Mucosa of gallbladder (tissue), 1 donor: ENCODE measurements at regions not wholly inside any gene's neighbourhood (a gene's known extent, or its start where the extent isn't known, plus 50 kb on each side); places are given as distances from the start of the nearest gene placed in this dataset.

Source experiments
- DNase-seq: peaks from one replicate; pipeline ENCODE4 v3.0.0-alpha.2; 2020; ENCODE audit warnings: low spot score
- donor health status: DM: no; HTN: no; CAD: no.

DNA sequence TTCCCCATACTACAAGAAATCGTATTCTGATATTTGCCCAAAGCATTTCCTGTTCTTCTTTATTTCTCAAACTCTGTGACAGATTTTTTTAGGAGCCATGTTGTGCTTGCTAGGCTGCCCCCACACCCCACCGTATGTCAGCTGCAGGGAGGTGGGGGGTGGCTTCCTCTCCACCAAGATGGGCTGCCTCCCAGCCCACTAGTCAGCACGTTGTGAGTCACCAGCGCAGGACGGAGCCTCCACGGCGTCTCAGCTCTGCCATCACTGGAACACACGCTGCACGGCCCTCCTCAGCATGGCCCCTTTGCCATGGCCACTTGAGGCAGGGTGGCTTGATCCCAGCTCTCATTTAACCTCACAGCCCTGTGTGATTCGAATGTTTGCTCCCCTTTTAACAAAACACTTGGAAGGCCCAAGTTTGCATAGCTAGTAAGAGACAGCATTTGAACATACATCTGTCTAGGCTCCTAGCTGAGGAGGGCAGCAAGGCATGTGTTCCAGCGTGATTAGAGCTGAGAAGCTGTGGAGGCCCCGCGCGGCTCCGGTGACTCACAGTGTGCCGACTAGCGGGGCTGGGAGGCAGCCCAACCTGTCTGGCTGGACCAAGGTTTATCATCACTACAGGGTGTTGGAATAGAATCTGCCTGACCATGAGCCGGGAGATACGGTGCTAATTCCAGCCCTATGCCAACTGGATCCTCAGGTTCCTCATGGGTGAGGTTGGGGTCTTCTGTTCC lies 180.7 kb upstream of the NCAM1 start:
- no peak for DNase-seq

DNA sequence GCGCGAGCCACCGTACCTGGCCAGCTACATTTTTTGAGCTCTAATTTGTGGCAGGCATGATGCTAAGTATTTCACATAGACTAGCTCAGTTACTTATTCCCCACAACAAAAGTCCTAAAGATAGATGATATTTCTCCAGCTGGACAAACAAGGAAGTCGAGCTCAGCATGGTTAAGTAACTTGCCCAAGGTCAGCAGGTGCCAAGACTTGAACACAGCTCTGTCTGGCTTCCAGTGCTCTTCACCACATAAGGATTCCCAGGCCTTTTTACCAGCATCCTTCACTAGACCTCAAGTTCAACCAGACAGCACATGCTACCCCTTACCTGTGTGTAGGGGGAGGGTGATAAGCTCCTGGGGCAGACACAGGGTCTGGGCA lies 177.3 kb upstream of the NCAM1 start:
- DNase-seq, result no peak

DNA sequence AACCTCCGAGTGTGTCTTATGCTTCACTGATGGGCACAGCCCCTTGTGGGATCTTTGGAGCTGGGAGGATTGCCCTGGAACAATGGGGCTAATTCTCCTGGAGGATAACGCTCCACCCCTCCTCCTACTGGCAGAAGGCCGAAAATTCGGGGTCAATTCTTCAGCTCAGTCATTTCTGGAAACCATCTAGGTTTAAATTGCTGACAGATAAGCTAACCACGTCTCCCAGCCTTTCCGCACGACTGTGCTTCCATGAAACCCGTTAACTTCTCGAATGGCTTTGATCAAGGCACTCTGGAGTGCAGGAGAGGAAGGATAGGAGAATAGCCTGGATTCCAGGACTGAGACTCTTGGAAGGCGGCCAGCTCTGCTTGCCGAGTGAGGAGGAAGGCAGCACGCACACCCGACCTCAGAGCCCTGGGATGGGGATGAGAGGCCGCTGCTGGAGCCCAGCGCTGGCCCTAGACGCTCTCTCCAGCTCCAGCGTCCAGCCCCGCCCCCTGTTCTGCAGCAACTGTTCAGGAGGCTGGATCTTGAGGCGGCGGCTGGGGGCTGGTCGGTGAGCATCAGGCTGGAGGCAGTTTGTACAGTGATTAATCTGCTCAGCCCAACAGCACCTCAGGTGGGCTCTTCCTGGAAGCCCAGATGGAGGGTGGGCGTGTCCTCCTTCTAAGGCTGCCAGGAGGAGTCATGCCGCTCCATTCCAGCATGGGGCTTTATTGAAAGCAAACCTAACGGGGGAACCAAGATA lies 176.7 kb upstream of the NCAM1 start:
- peak; percentile 22 for DNase-seq

DNA sequence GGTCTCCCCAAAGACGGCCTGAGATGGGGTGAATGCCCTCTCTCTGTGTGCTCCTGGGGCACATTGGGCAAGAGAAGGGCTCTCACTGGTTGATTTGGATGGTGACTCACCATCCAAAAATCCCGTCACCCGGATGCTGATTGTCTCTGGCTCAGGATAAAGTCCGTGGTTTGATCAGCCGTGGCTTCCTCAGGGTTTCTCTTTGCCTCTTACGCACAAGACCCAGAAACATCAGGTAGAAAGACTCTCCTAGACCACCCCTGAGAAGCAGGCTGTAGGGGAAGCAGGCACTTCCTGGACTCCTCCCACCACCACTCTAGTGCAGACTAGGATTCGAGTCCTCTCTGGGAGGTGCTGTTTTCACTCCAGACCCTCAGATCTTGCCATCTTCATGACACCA lies 176.1 kb upstream of the NCAM1 start:
- DNase-seq, result no peak

DNA sequence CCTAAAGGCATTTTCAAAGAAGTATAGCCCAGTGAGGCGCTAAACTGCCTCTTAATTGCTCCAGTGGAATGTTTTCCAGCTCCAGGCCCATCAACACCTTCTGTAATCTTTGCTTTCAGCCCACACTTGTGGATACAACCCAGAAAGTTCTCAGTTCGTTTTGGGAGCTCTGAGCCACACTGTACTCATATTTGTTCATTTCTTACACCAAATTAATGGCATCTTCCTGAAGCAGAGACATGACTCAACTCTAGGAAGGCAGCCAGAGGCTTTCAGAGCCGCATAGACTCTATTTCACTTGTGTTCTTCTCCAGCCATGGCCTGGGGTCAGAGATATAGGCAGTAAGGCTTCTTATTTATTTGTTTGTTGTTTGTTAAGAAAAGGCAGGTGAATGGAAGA lies 175.5 kb upstream of the NCAM1 start:
- DNase-seq, result no peak

DNA sequence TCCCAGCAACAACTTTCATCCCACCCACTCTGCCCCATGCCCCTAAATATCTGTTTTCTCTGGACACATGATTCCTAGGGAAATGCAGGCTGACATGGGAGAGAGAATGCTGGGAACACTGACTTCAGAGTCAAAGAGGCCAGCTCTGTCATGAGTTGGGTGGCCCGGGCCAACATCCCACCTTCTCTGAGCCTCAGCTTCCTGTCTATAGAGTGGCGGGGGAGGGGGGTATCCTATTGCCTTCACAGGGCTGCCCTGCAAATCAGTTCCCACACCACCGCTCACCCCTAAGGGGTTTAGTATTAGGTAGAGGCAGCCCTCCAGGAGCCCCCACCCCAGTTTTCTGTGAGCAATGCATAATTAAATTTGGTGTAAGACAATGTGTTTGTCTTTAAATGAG lies 175.0 kb upstream of the NCAM1 start:
- DNase-seq, result no peak

DNA sequence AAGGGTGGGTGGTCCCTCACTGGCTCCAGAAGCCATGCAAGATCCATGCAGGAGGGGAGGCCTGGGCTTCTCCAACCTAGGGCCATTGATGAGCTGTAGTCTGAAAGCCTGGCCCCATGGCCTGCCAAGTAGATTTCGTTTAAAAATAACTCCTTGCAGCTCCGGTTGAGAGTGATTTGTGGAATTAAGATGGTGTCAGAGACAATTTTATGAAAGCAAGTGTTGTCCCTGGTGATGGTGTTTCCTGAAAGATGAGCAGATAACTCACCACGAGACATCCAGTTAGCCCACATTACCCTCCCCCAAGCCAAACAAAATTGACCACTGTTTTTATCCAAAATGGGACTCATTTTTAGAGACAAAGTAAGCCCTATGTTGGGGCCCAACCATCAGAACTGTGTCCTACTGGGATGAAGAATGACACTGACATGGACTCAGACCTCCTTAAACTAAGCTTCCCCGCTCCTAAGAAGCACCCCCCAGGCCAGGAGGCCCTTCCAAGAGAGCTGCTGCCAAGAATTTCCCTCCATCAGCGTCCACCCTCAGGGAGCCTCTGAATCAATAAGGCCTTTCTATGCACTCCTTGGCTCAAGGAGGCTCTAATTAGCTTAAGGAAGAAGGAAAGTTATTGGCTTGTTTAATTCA lies 174.2 kb upstream of the NCAM1 start:
- no peak for DNase-seq

DNA sequence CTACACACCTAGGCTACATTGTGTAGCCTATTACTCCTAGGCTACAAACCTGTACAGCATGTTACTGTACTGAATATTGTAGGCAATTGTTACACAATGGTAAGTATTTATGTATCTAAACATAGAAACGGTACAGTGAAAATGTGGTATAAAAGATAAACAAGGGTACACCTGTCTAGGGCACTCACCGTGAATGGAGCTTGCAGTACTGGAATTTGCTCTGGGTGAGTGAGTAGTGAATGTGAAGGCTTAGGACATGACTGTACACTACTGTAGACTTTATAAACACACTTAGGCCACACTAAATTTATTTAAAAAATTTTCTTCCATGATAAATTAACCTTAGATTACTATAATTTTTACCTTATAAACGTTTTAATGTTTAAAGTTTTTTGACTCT lies 171.7 kb upstream of the NCAM1 start:
- DNase-seq, result no peak

DNA sequence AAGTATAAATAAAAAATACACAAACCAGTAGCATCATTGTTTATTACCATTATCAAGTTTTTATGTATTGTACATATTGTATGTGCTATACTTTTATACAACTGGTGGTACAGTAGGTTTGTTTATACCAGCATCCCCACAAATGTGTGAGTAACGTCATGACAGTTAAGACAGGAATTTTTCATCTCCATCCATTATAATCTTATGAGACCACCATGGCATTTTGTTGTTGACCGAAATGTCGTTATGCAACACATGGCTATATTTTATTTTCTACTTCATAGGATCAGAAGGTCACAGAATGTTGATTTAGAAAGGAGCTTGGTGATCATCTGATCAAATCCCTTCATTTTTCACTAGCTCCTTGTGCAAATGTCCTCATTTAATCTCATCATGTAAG lies 170.9 kb upstream of the NCAM1 start:
- no peak for DNase-seq

DNA sequence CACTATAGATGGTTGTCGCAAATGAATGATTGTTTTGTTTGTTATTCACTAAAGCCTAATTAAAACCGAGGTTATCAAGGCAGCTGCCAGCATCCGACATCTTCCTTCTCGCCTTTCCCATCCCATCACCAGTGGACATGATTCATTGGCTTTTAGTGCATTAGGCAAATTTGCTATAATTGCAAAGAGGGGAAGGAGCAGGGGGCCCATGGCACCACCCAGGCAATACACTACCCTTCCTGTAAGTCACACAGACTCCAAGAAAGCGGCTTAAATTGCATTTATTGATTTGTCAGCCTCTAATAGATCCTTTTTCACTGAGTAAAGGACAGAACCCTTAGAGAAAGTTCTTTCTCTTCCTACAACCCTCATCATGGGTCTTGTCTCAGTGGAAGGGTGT lies 169.2 kb upstream of the NCAM1 start:
- no peak for DNase-seq

DNA sequence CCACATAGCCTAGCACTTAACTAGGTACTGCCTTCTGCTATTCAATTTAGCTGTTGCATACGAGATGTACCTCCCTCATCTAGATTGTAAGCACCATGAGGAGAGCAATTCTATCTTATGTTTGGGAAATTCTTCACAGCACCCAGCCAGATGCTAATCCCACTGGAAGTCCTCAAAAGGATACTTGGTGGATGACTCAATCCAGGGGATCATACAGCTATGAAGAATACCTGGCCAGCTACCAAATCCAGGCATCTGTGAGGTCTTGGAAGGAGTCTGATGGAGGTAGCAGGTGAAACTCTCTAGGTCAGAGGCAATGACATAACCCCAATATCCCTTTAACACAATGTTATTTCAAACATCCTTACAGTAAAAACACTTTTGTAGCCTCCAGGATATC lies 167.8 kb upstream of the NCAM1 start:
- no peak for DNase-seq

DNA sequence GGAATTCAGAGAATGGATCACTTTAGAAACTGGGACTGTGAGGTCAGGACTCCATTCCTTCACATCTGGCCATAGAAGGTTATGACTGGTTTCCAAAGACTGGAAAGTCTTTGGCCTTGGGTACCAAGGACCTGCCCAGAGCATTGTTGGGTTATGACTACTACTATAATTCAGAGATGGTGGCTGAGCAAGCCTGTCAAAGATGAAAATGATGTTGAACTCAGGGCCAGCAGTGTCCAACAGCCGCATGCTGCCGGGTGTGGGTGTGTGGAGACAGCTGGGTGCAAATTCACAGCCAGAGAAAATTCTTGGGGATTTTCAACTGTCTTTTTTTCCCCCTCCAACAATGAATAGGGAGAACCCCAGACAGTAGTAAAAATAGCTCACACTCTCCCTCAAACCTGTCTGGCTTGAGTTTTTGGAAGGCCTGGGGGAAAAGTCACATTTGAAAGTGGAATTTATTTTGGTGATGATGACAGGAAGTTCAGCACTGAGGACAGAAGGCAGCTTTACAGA lies 166.8 kb upstream of the NCAM1 start:
- DNase-seq, result no peak

DNA sequence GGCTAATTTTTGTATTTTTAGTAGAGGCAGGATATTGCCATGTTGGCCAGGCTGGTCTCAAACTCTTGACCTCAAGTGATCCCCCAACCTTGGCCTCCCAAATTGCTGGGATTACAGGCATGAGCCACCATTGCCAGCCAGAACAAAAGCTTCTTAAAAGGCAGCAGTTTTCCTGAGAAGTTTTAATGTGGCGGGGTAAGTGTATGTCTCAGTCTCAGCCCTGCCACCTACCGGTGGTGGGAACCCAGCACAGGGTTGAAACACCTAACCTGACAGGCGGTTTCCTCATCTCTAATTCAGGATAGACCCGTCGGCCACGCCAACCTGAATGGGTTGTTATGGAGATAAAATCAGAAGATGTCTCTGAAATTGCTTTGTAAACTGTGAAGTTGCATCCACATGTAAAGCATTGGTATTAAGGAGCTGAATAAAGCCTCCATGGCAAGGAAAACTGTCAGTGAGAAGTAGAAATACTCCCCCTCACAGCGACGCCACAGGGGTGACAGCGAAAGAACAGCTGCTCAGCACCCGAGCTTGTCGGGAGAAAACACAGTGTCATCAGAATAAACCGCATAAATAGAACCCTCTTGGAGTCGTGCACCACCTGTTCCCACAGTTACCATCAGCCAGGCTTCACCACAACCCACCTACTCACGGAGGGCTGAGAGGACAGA lies 165.9 kb upstream of the NCAM1 start:
- no peak for DNase-seq

DNA sequence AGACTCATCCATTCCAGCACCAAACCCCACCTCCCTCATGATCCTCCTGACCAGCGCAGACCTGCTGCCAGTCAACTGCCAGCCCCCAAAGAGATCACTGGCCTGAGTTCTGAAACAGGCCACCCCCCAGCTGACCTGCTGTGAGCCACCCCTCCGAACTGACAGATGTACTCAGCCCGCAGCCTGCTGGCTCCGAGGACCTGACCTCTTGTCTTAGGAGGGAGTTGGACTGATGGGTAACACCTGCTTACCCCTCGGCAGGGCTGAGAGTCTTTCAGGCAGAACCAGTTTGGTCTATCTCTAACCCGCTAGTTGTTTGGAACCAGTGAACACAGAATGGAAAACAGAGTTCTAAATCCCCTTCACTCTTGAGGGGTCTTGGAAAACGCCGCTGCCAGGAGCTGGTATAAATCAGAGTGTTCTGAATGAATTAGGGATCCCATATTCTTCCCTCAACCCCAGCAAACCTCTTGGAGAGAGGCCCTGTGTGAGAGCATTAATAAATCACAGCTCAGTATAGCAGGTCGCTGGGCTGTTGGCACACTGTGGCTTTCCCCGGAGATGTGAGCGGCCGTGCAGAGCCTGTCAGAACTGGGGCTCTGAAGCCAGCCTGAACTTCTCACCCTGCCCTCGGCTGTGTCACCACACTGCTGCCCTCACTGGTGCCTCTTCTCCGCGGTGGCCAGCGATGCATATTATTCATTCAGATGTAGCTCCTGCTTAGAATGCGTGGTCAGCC lies 165.1 kb upstream of the NCAM1 start:
- no peak for DNase-seq

DNA sequence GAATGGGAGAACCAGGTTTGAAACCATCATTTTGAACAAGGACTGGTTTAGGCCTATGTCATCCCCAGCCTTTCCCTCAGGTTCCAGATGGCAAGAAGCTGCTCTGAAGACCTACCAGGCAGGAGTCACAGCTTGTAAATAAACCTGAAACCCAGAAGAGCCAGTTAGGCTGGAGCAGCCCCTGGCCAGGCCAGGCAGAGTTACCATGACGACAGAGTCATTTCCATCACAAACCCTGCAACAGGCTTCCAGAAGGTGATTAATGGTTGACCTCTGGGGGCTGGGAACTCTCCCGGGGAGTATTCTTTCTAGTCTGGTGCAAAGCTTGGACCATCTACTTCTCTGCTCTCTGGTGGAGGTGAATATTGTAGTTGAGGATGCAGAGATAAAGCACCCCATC lies 164.1 kb upstream of the NCAM1 start:
- no peak for DNase-seq

DNA sequence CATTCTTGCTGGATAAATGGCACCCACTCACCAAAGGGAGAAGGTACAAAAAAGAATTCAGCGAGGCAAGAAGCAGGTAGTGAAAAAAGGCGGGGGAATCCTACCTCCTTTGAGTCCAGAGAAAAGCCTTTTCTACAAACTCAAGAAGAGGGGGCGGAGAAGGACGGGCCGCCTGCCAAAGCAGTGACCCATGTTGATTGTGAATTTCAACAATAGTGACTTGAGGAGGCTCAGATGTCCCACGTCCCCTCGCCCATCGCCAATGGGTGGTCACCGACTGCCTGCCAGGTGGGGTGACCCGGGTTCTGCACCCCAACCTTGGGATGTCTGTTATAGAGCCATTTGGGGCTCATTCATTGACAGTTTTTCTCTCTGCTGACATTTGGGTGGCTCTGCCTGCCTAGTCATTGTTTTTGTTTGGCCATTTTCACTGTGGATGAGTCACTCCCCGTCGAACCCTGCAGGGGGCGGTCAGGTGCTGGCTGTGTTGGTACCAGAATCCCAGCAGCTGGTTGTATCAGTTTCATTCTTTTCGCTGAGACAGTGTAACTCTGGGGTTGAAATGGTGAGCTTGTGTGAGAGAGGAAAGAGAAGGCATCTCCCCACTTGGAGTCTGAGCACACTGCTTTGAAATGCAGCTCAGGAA lies 163.4 kb upstream of the NCAM1 start:
- peak; percentile 56 for DNase-seq

DNA sequence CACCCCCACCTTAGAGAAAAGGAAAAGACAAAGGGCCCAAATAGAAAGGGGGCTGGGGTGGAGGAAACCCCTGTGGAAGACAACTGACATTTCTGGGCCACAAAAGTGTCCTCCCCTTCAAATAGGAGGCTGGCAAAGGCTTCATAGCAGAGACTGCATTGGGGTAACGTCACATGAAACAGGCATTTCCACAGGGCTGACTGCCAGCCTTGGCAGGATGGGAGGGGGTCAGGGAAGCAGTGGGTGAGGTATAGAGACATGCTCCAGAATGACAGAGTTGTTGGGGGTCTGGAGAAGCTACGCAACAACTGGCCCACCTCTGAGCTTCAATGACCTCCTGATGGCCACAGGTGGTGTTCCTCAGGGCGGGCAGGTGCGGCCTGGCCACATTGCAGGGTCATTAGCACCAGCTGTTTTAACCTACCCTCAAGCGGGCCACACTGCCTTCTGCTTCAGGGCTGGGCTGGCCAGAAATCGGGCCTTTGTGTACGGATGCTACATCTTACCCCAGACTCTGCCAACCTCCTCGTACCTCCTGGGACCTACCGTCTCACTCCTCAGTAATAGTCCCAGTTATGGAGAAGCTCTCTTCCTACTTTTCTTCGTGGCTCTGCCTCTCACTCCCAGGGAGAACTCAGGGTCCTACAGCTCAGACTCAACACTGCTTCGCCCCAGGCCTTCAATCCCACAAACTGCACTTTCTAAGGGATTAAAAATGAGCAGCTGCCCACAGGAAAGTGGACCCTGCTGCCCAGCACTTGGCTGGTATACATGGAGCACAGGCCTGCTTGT lies 160.0 kb upstream of the NCAM1 start:
- DNase-seq, result no peak

DNA sequence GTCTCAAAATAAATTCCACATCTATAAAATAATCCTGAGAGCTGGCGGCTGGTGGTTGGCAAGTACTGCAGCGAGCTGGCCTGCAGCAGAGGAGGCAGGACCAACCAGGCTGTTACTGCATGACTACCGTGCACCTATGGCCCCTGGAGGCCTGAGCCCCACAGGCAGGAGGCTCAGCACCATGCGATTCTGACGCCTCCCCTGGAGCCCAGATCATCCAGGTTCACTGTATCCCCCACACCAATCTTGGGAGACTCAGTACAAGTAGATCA lies 159.5 kb upstream of the NCAM1 start:
- no peak for DNase-seq

DNA sequence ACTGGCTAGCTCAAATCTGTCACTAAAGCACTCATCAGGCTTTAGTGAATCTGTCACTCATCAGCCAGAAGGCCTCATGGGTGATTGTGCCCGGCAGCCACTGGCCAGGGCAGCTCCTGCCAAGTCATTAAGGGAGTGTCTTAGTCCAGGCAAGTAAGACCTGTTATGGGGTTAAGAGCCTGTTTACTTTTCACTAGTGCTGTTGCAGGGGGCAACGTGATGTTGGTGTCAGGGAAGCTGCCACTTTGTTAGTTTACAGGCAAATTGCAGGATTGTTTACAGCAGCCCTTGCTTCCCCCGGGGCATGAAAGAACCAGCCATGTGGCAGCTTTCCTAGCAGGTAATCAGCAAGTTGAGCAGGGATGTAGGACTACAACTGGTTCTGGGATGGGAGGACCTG lies 155.6 kb upstream of the NCAM1 start:
- peak; percentile 52 for DNase-seq

DNA sequence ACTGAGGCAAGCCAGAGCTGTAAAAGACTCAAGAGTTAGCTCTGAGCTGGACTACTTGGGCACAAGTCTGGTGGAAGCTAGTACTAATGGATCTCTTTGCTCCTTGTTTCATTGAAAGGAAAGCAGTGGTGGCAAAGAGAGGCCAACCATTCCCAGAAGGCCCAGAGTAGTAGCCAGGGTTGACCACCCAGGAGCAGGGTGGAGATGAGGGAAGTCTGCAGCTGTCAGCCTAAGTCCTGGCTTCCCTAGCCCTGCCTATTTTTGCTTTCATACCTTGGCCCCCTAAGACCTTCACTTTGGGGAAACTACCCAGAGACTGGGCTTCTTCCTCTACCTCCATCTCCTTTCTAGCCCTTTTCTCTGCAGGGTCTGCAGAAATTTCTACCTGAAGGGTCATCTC lies 155.0 kb upstream of the NCAM1 start:
- DNase-seq, result no peak

DNA sequence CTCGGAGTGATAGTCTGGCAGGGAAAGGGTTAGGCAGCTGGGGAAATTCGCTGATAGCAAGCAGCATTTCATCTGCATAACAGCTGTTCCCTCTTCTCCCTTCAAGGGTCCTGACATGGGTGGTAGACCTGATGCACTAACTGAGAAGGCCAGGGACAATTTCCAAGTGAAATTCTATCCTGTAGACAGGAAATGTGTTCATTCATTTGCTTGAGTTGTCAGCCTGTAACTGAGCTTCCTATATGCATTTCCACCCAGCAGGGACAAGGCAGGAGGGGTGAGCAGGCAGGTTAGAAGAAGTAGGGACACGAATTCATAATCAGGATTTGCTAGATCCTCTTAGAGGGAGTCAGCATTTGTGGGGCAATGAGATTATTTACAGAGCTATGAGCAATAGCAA lies 154.3 kb upstream of the NCAM1 start:
- DNase-seq, result no peak
